Activated naive CD4-positive, alpha-beta T cell treated with anti-CD3 and anti-CD28 coated beads, Interleukin-2, amount 50 U/mL, for 24 hours (primary cell): ENCODE measurements at regions not wholly inside any gene's neighbourhood (a gene's known extent, or its start where the extent isn't known, plus 50 kb on each side); places are given as distances from the start of the nearest gene placed in this dataset.

Experiments
- H3K27ac Mint-ChIP-seq: one replicate; pipeline ENCODE4 v1.8.0; 2021; ENCODE audit warnings: mild to moderate bottlenecking, mixed read lengths
- H3K27me3 Mint-ChIP-seq: one replicate; pipeline ENCODE4 v1.8.0; 2021; ENCODE audit warnings: mixed read lengths
- H3K36me3 Mint-ChIP-seq: one replicate; pipeline ENCODE4 v1.8.0; 2021; ENCODE audit warnings: mixed read lengths
- H3K4me1 Mint-ChIP-seq: one replicate; pipeline ENCODE4 v1.8.0; 2021; ENCODE audit warnings: mixed read lengths
- H3K4me3 Mint-ChIP-seq: one replicate; pipeline ENCODE4 v1.8.0; 2021; ENCODE audit warnings: mild to moderate bottlenecking, mixed read lengths
- H3K9me3 Mint-ChIP-seq: one replicate; pipeline ENCODE4 v1.8.0; 2021; ENCODE audit warnings: mixed read lengths

DNA sequence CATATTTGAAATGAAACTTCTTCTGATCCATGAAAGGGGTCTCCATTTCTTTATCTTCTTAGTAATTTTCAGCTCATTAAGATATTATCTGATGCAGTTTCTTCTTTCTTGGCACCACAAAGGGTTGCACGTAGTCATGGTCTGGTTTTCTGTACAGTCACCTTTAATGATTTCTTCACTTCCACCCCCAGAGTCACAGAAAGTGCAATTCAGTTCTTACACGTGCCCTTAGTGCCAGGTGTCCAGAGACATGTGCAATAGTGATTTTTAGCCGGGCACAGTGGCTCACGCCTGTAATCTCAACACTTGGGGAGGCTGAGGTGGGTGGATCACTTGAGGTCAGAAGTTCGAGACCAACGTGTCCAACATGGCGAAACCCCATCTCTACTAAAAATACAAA, 202.8 kb upstream of the MTNR1B start:
- Mint-ChIP-seq H3K27me3 (peaks cover 22% of the 10 kb centered on the region), H3K4me1 (peaks cover 5% of the 10 kb centered on the region), H3K4me3 (no peak overlapping the region), H3K36me3 (no peaks in the 10 kb centered on the region), H3K27ac (no peak overlapping the region), H3K9me3 (no peaks in the 10 kb centered on the region)

DNA sequence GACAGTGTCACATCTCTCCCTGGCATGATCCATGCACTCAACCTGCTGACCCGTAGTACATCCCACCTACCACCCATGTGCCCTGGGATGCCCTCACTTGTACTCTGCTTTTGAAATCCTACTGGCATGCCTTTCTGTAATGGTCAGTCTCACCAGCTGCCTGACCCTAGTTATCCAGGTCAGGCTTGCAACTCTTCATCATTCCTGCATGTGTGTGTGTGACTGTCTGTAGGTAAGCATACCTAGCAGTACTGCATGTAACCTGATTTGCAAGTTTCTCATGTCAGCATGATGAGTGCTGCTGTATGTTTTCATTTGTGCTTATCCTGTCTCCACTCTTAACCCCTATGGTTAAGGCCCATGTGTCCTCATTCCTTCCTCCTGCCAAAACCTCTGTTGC, 202.0 kb upstream of the MTNR1B start:
- Mint-ChIP-seq H3K9me3 (no peaks in the 10 kb centered on the region), H3K27me3 (peaks cover 23% of the 10 kb centered on the region), H3K36me3 (no peaks in the 10 kb centered on the region), H3K27ac (no peak overlapping the region), H3K4me1 (peaks cover 5% of the 10 kb centered on the region), H3K4me3 (no peak overlapping the region)

DNA sequence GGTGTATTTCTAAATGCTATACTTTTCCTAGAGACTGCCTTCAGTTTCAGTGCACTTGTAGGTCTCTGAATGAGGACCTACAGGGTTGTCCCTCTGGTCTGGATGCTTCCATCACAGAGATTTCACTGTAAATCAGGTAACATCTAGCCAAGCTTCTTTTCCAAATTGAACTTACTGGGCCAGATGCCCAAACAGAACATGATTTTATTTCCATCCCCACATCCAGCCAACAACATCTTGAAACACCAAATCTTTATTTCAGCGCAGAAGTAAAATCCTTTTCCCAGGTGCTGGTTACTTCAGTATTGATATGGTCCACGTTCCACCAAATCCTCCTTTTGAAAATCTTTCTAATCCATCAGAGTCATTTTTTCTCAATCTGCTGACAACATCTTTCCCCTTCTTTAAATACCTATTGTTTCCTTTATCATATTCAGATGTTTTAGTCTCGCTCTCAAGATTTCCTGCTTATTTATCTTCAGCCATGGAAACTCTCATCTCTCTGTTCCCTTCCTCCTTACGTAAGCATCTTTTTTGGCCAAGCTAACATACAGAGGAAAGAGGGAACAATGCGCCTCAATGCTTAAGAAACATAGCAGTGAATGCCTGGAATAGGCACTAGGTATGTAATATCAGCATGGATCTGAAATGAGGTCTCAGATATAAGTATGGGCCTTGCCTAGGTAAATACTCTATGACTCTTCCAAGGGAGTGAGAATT, 201.2 kb upstream of the MTNR1B start:
- H3K27me3 Mint-ChIP-seq, result peaks cover 23% of the 10 kb centered on the region
- H3K4me3 Mint-ChIP-seq, result no peak overlapping the region
- H3K4me1 Mint-ChIP-seq, result peaks cover 5% of the 10 kb centered on the region
- H3K9me3 Mint-ChIP-seq, result no peaks in the 10 kb centered on the region
- no peaks in the 10 kb centered on the region for H3K36me3 Mint-ChIP-seq
- H3K27ac Mint-ChIP-seq, result no peak overlapping the region

DNA sequence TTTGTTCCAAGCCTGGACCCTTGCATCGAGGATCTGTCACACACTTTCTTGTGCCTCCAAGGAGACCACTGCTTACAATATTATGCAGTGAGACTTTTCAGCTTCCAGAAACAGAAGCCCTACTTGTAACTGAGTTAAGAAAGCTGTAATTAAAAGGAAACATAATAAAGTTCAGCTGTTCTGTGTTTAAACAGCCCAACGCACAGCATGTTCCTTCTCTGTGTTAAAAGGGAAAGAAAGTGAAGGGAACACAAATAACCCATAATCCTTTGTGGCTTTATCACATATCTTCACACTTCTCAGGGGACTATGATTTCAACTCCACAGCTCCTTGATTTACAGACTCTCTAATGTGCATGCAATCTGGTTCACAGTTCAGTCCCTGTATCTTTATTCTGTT, 200.3 kb upstream of the MTNR1B start:
- H3K4me3 Mint-ChIP-seq, result no peak overlapping the region
- H3K9me3 Mint-ChIP-seq, result no peaks in the 10 kb centered on the region
- H3K27me3 Mint-ChIP-seq, result peaks cover 21% of the 10 kb centered on the region
- H3K36me3 Mint-ChIP-seq, result no peaks in the 10 kb centered on the region
- H3K27ac Mint-ChIP-seq, result no peak overlapping the region
- peaks cover 5% of the 10 kb centered on the region for H3K4me1 Mint-ChIP-seq

DNA sequence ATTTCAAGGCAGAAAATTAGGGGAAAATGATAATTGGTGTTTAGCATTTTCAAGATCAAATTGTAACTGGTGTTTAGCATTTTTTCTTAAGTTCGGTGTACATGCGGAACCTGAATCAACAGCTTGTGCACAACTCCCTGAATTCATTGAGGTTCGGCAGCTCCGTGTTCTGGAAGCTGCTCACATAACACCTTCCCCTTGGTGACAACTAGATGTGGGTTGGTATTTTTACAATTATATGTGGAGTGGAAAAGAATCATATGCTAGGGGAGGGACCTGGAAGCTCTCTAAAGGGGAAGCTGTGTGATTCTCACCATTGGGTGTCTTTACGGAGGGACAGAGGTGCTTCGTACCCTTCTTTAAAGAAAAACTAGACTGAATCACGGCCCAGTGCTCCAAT, 199.0 kb upstream of the MTNR1B start:
- no peaks in the 10 kb centered on the region for H3K36me3 Mint-ChIP-seq

DNA sequence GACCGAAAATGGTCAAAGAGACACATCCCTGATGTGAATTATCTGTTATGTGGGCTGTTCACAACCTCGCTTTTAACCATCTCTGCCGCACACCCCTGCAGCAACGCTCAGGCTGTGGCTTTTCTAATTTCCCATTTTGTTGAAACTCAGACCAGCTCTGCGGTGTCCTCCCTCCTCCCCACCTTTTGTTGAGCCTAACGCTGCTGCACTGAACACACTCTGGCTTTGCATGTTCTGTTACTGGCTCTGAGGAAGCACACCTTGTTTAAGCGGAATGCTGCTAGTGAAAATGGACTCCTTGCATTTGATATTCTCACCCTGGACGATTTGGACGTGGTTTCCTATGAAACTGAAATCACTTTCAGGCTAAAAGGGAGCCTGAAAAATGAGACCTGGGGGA, 198.5 kb upstream of the MTNR1B start:
- H3K27me3 Mint-ChIP-seq, result peaks cover 21% of the 10 kb centered on the region
- no peak overlapping the region for H3K27ac Mint-ChIP-seq
- H3K36me3 Mint-ChIP-seq, result no peaks in the 10 kb centered on the region
- no peak overlapping the region for H3K4me3 Mint-ChIP-seq
- H3K4me1 Mint-ChIP-seq, result peaks cover under 1% of the 10 kb centered on the region
- no peaks in the 10 kb centered on the region for H3K9me3 Mint-ChIP-seq

More for the DNA sequence above, 199.0 kb upstream of the MTNR1B start:
- H3K9me3 Mint-ChIP-seq, result no peaks in the 10 kb centered on the region
- H3K27me3 Mint-ChIP-seq, result peaks cover 21% of the 10 kb centered on the region
- H3K4me3 Mint-ChIP-seq, result no peak overlapping the region
- no peak overlapping the region for H3K27ac Mint-ChIP-seq
- H3K4me1 Mint-ChIP-seq, result peaks cover 5% of the 10 kb centered on the region

DNA sequence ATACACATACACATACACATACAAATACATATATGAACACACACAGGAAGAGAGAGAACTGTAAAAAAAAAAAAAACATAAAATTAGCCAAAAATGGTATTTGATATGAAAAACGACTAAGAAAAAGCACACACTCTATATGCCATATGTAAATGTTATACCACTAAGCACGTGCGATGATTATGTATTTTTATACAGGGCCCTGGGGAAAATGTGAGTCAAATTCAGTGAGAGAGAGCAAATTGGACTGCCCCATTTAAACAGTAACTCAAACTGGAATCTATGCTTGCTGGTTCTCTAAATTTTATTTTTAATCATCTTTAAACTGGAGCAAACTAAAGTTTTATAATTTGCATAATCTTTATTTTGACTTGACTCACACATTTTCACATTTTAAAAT, 197.8 kb upstream of the MTNR1B start:
- H3K9me3 Mint-ChIP-seq, result no peaks in the 10 kb centered on the region
- no peaks in the 10 kb centered on the region for H3K4me1 Mint-ChIP-seq
- H3K36me3 Mint-ChIP-seq, result no peaks in the 10 kb centered on the region
- peaks cover 17% of the 10 kb centered on the region for H3K27me3 Mint-ChIP-seq
- no peak overlapping the region for H3K27ac Mint-ChIP-seq
- H3K4me3 Mint-ChIP-seq, result no peak overlapping the region

DNA sequence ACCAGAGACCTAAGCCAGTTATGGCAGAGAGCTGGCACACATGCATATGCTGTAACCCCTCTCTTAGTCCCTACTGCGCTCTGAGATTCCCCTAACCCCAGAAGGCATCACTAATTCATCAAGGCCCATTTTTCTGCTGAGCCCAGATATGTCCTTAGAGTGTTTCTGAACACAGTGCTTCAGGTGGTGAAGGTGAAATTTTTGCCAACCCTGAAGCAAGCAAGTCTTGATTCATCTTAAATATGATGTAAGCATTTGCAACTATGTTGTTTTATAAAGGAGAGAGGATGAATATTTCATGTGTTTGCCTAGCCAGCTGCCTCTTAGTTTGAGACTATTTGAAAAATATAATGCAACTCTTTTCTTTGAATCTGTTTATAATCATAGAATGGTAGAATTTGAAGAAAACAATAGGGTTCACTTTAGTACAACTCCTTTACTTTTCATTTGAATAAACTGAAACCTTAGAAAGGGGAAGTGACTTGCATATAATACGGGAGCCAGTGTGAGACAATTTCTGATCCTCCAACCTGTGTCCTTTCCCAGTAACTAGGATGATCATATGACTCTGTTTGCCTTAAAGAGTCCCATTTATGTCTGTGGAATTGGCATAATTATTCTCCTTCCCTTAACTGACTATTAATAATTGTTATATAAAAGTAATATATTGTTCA, 194.3 kb upstream of the MTNR1B start:
- H3K4me1 Mint-ChIP-seq, result no peaks in the 10 kb centered on the region

DNA sequence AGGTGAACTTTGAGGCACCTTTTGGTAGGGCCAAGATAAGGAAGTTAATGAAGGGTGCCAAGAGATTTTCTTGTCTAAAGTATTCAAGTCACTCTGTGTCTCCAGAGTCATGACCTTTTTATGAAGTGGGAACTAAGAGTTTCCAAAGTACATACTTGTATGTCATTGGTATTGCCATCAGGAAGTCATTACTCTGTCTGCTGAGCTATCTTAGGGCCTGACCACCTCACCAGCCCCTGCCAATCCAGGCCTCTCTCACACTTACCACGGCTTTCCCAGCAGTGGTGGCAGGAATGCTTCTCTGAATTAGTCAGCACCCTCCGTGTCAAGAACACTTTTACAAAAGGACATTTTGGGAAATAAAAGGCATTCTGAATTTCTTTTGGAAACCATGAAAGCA, 192.8 kb upstream of the MTNR1B start:
- H3K9me3 Mint-ChIP-seq, result no peaks in the 10 kb centered on the region
- H3K4me3 Mint-ChIP-seq, result no peak overlapping the region
- no peaks in the 10 kb centered on the region for H3K4me1 Mint-ChIP-seq
- H3K27ac Mint-ChIP-seq, result no peak overlapping the region
- H3K27me3 Mint-ChIP-seq, result peaks cover 1% of the 10 kb centered on the region
- no peaks in the 10 kb centered on the region for H3K36me3 Mint-ChIP-seq

More for the DNA sequence above, 194.3 kb upstream of the MTNR1B start:
- no peaks in the 10 kb centered on the region for H3K36me3 Mint-ChIP-seq
- H3K27ac Mint-ChIP-seq, result no peak overlapping the region
- peaks cover 5% of the 10 kb centered on the region for H3K27me3 Mint-ChIP-seq
- no peak overlapping the region for H3K4me3 Mint-ChIP-seq
- no peaks in the 10 kb centered on the region for H3K9me3 Mint-ChIP-seq

DNA sequence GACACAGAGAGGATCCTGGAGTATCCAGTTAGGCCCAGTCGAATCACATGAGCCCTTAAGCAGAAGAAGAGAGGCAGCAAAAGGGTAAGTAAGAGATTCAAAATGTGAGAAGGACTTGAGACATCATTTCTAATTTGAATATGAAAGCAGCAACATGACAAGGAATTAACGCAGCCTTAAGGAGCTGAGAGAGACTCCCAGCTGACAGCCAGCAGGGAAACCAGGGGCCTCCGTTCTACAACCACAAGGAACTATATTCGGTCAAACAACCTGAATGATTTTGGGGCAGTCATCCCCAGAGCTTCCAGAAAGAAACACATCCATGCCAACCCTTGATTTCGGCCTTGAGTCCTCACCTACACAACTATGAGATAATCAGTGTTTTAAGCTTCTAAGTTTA, 189.7 kb upstream of the MTNR1B start:
- no peaks in the 10 kb centered on the region for H3K36me3 Mint-ChIP-seq
- H3K27ac Mint-ChIP-seq, result no peak overlapping the region
- no peak overlapping the region for H3K4me3 Mint-ChIP-seq
- H3K27me3 Mint-ChIP-seq, result peaks cover 2% of the 10 kb centered on the region
- H3K4me1 Mint-ChIP-seq, result no peaks in the 10 kb centered on the region
- H3K9me3 Mint-ChIP-seq, result no peaks in the 10 kb centered on the region

DNA sequence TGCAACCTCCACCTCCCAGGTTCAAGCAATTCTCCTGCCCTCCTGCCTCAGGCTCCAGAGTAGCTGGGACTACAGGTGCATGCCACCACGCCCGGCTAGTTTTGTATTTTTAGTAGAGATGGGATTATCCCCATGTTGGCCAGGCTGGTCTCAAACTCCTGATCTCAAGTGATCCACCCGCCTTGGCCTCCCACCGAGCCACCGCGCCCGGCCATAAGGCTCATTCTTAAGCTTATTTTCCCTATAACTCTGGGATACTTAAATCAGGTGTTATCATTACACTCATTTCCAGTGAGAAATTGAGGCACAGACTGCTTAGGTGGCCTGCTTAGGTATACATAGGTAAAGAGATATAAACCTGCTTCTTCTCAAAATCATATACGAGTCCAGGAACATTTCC, 188.3 kb upstream of the MTNR1B start:
- Mint-ChIP-seq H3K27ac (no peak overlapping the region), H3K4me1 (no peaks in the 10 kb centered on the region), H3K9me3 (no peaks in the 10 kb centered on the region), H3K27me3 (peaks cover 2% of the 10 kb centered on the region), H3K36me3 (no peaks in the 10 kb centered on the region), H3K4me3 (no peak overlapping the region)

DNA sequence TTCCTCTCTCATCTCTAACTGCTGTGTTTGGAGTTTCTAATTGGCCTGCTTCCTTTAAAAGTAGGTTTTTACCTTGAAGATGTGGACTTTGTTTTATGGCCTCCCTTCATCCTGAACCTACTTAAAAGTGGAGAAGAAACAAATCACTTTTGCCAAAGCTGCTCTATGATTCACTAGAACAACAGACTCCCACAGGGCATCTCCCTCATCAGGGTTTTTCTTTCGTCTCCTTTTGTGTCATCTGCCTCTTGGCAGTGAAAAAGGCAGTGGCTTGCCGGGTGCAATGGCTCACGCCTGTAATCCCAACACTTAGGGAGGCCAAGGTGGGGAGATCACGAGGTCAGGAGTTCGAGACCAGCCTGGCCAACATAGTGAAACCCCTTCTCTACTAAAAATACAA, 186.6 kb upstream of the MTNR1B start:
- H3K4me3 Mint-ChIP-seq, result no peak overlapping the region
- peaks cover 2% of the 10 kb centered on the region for H3K27me3 Mint-ChIP-seq
- H3K27ac Mint-ChIP-seq, result no peak overlapping the region
- no peaks in the 10 kb centered on the region for H3K4me1 Mint-ChIP-seq
- no peaks in the 10 kb centered on the region for H3K36me3 Mint-ChIP-seq
- no peaks in the 10 kb centered on the region for H3K9me3 Mint-ChIP-seq

DNA sequence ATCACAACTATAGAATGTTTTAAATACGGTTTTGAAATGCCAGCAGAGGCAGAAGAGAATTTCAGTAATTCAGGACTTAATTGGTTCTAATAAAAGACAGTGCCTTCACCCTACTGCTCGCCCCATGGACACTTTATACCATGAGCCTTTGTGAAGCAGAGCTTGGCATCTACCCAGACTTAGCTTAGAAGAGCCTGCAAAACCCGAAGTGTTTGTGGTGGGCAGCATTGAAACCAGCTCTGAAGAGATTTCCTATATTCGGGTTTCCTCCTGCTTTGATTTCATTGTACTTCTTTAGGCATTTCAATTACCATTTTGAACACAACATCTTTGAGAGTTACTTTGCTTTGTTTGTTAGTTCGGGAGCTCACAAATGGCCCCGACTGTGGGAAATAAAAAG, 185.1 kb upstream of the MTNR1B start:
- no peak overlapping the region for H3K27ac Mint-ChIP-seq
- no peaks in the 10 kb centered on the region for H3K36me3 Mint-ChIP-seq
- no peak overlapping the region for H3K4me3 Mint-ChIP-seq
- H3K27me3 Mint-ChIP-seq, result peaks cover 2% of the 10 kb centered on the region
- H3K9me3 Mint-ChIP-seq, result no peaks in the 10 kb centered on the region
- no peaks in the 10 kb centered on the region for H3K4me1 Mint-ChIP-seq

DNA sequence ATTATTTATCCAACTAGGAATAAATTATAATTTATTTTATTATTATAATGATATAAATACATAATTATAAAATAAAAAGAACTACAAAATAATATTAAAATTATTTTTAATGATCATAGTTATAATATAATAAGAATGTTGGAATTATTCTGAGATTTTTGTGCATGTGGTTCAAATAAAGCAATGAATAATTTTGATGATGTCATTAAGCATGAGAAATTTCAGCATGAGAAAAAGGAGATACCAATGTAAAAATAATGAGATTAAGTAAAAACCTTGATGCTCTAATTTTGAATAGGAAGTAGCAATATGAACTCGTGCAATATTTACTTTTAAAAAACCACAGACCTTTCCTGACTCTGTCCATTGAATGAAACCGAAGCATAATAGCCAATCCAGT, 181.8 kb upstream of the MTNR1B start:
- Mint-ChIP-seq H3K9me3 (no peaks in the 10 kb centered on the region), H3K27ac (no peak overlapping the region), H3K36me3 (no peaks in the 10 kb centered on the region), H3K4me3 (no peak overlapping the region), H3K4me1 (no peaks in the 10 kb centered on the region), H3K27me3 (peaks cover under 1% of the 10 kb centered on the region)

DNA sequence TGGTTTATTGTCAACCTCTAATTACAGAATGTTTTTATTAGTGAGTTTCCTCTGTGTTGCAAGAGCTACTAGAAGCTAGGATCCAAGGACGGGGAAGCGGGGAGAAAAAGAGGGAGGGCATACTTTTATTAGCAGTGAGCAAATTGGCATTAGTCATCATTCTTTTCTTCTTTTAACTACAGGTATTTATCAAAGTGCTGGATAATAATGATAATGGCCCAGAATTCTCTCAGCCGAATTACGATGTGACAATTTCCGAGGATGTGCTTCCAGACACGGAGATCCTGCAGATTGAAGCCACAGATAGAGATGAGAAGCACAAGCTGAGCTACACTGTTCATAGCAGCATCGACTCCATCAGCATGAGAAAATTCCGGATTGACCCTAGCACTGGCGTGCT, 179.7 kb upstream of the MTNR1B start:
- Mint-ChIP-seq H3K27ac (no peak overlapping the region), H3K27me3 (peaks cover 2% of the 10 kb centered on the region), H3K9me3 (no peaks in the 10 kb centered on the region), H3K4me1 (no peaks in the 10 kb centered on the region), H3K36me3 (no peaks in the 10 kb centered on the region), H3K4me3 (no peak overlapping the region)

DNA sequence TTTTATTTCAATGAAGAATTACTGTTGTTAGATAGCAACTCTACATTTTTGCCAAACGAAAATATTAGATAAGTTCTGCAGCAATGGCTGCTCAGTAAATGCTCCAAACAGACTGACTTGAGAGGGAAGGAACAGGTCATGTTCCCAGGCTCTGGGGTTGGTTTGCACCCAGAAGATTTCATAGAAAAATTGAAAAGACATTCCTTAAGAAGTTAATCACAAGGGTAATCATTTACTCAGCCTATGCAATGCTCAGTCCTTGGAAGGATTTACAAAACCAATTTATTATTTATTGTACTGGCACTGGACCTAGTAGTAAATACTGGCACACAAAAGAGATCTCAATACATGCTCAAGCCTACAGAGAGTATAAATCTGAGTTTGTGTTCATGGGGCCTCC, 179.1 kb upstream of the MTNR1B start:
- Mint-ChIP-seq H3K4me3 (no peak overlapping the region), H3K9me3 (no peaks in the 10 kb centered on the region), H3K27ac (no peak overlapping the region), H3K27me3 (peaks cover 2% of the 10 kb centered on the region), H3K4me1 (no peaks in the 10 kb centered on the region), H3K36me3 (no peaks in the 10 kb centered on the region)
